Stomach (tissue), 8 donors: ENCODE measurements at regions not wholly inside any gene's neighbourhood (a gene's known extent, or its start where the extent isn't known, plus 50 kb on each side); places are given as distances from the start of the nearest gene placed in this dataset.

Experiments used
- DNase-seq, 2 donors: peaks; one replicate each; pipeline versions ENCODE4 v3.0.0 to v3.0.0-alpha.2; 2013 to 2019
- H3K27ac ChIP-seq, 5 donors: fragments of 200-600 bp in 4 of 5; sonication (generic) in 4 of 5; one replicate each; pipeline ENCODE4 v1.5.1; 2013 to 2019; ENCODE audit warnings: mild to moderate bottlenecking in 1 of 5, moderate library complexity in 1 of 5
- H3K27me3 ChIP-seq, 3 donors: fragments of 200-600 bp; sonication (generic); one replicate each; pipeline ENCODE4 v1.5.1; 2017 to 2019; ENCODE audit warnings: mixed run types in 1 of 3
- H3K36me3 ChIP-seq, 4 donors: fragments of 200-600 bp; sonication (generic); 1 replicate in 3 of 4; 2 replicates in 1 of 4; pipeline ENCODE4 v1.5.1; 2016 to 2019
- H3K4me1 ChIP-seq, 4 donors: fragments of 200-600 bp; sonication (generic); one replicate each; pipeline ENCODE4 v1.5.1; 2016 to 2019
- H3K4me3 ChIP-seq, 4 donors: fragments of 200-600 bp; sonication (generic) in 3 of 4; one replicate each; pipeline ENCODE4 v1.5.1; 2016 to 2019; ENCODE audit warnings: mild to moderate bottlenecking in 1 of 4
- H3K9me3 ChIP-seq, 4 donors: fragments of 200-600 bp; sonication (generic); one replicate each; pipeline ENCODE4 v1.5.1; 2016 to 2019
- EP300 ChIP-seq: sonication (generic); formaldehyde crosslinking; IDR thresholded peaks from one replicate; pipeline ENCODE4 v1.6.1; 2017; ENCODE audit warnings: antibody characterized with exemption
- POLR2A ChIP-seq, 4 donors: fragments of 450-650 bp; IDR thresholded peaks; one replicate each; pipeline ENCODE4 v1.6.1; 2016; ENCODE audit warnings: antibody characterized with exemption in 4 of 4, control low read depth in 2 of 4, mild to moderate bottlenecking in 1 of 4, moderate library complexity in 1 of 4
- POLR2AphosphoS5 ChIP-seq, 3 donors: sonication (generic); formaldehyde crosslinking; IDR thresholded peaks; one replicate each; pipeline ENCODE4 v1.6.1; 2016; ENCODE audit warnings: antibody characterized with exemption in 3 of 3
- WGBS, 5 donors: extraction: QIAGEN DNeasy Blood & Tissue Kit in 3 of 5; methylation state at CpG; one replicate each; pipeline versions ENCODE4 v1.1.5 to v1.1.7; 2013 to 2018; 5-methylcytosine and 5-hydroxymethylcytosine counted together
- intact Hi-C: fragments of 100-400 bp; cut with DNase I; formaldehyde crosslinking; loops from one replicate; pipeline ENCODE4 v1.15.1; 2023; ENCODE audit warnings: low total_unique reads
- TF ChIP-seq, protein P1 (sequence below), 7 experiments: fragments of 450-650 bp in 4 of 7; fragments of 200-600 bp in 3 of 7; sonication (generic) in 3 of 7; IDR thresholded peaks; one replicate each; pipeline ENCODE4 v1.5.1; 2016 to 2019; ENCODE audit warnings: antibody characterized with exemption in 7 of 7, control low read depth in 2 of 7, mild to moderate bottlenecking in 1 of 7
- donor health status: healthy with polysubstance abuse.
- donor health status: Bipolar disorder and iron deficiency.
- donor health status: healthy.

DNA sequence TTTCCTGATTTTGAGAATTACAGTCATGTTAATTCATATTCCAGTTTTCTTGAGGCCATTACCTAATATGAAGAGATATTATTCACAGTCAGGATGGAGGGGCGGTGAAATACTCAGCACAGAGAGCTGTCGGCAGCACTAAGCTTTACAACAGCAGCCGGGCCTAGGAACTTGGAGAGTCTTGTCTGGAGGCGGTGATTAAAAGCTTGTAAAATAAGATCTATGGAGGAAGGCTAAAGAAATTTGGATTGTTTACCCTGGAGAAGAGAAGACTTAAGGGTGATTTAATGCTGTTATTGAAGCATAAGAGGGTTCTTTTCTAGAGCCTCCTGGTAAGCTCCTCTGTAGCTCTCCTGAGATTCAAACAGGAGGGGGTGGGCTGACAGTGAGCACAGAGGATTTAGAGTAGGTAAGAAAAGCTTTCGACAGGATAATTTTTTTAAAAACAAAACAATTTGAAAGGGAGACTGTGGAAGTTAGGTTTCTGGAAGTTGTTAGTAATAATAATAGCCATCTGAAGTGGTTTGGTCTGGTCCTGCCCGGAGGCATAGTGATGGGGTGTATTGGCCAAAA, 406.3 kb upstream of the ADAMTSL1 start:
- no peaks in the 10 kb centered on the region for H3K27me3 ChIP-seq
- no peak for DNase-seq
- 70 to 95% (median 86%) methylated on average over 6 of the region's 6 CpGs for WGBS, 5 donors
- H3K27ac ChIP-seq: no peak overlapping the region
- intact Hi-C loops: no loop called here
- no peaks in the 10 kb centered on the region for H3K36me3 ChIP-seq
- no peak for TF ChIP-seq POLR2AphosphoS5 (IDR thresholded peaks at IDR 0.05)
- TF ChIP-seq EP300: no peak
- no peak for TF ChIP-seq POLR2A (IDR thresholded peaks at IDR 0.05)
- TF ChIP-seq, protein P1, sequence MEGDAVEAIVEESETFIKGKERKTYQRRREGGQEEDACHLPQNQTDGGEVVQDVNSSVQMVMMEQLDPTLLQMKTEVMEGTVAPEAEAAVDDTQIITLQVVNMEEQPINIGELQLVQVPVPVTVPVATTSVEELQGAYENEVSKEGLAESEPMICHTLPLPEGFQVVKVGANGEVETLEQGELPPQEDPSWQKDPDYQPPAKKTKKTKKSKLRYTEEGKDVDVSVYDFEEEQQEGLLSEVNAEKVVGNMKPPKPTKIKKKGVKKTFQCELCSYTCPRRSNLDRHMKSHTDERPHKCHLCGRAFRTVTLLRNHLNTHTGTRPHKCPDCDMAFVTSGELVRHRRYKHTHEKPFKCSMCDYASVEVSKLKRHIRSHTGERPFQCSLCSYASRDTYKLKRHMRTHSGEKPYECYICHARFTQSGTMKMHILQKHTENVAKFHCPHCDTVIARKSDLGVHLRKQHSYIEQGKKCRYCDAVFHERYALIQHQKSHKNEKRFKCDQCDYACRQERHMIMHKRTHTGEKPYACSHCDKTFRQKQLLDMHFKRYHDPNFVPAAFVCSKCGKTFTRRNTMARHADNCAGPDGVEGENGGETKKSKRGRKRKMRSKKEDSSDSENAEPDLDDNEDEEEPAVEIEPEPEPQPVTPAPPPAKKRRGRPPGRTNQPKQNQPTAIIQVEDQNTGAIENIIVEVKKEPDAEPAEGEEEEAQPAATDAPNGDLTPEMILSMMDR (IDR thresholded peaks at IDR 0.05): no peak
- no peak overlapping the region for H3K4me3 ChIP-seq
- H3K9me3 ChIP-seq: no peaks in the 10 kb centered on the region
- no peaks in the 10 kb centered on the region for H3K4me1 ChIP-seq

DNA sequence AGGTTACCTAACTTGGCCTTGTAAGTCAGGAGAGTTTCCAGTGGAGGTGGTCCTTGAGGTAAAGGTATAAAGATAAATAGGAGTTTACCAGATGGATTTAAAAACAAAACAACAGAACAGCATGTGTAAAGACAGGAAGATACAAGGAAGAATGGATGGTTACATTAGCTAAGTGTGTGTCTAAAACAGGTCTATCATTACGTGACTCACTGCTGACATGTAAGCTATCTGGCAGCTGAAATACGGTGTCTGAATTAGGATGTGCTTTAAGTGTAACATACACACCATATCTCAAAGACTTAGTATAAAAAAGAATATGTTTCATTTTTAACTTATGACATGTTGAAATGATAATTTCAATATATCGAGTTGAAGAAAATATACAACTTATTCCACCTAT, 405.1 kb upstream of the ADAMTSL1 start:
- intact Hi-C loops: no loop called here
- Histone ChIP-seq H3K9me3 (no peaks in the 10 kb centered on the region), H3K36me3 (no peaks in the 10 kb centered on the region), H3K27ac (no peak overlapping the region), H3K4me1 (no peaks in the 10 kb centered on the region), H3K4me3 (no peak overlapping the region), H3K27me3 (no peaks in the 10 kb centered on the region)
- whole genome bisulfite sequencing, 5 donors: 88 to 92% (median 90%) methylated on average over 3 of the region's 3 CpGs
- no peak for DNase-seq
- TF ChIP-seq, protein P1 (IDR thresholded peaks at IDR 0.05): no peak
- TF ChIP-seq POLR2AphosphoS5 (IDR thresholded peaks at IDR 0.05) (no peak), EP300 (no peak), POLR2A (IDR thresholded peaks at IDR 0.05) (no peak)

DNA sequence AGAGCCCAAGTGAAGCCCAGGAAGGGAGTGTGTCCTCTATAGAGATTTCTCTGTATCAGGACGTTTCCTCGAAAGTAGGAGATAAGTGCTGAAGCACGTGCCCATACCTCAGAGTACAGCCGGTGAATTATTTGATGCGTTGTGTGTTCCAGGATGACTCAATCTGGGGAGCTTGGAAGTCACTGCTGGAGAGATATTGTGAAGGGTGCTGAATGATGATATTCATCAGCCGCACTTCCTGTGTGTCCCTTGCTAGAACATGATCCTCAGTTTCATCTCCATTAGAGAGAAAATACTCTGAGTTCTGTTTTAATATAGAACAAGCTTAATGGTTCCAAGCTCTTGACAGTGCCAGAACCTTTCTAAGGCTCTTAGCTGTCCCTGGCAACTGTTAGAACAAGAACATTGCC, 402.3 kb upstream of the ADAMTSL1 start:
- 62 to 89% (median 75%) methylated on average over 6 of the region's 6 CpGs for WGBS, 5 donors
- DNase-seq: no peak

DNA sequence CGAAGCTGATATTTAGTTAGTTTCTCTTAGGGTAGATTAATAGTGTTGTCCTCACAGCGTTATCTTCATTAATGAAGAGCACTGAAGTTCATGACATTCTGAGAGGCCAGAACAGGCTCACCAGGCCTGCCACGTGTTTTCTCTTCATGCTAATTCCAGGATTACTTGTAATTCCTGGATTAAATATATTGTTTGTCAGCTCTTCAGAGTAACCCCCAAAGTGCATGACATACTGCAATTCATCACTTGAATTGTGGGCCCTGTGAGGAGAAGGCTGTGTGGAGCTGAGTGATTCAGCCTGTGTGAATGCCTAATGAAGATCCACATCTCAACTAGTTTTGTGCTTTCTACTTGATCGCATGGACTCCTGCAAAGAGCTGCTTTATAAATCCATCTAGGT, 401.0 kb upstream of the ADAMTSL1 start:
- DNase-seq: no peak
- Histone ChIP-seq H3K36me3 (no peaks in the 10 kb centered on the region), H3K9me3 (no peaks in the 10 kb centered on the region), H3K27ac (no peak overlapping the region), H3K4me3 (no peak overlapping the region), H3K4me1 (no peaks in the 10 kb centered on the region), H3K27me3 (no peaks in the 10 kb centered on the region)
- TF ChIP-seq POLR2AphosphoS5 (IDR thresholded peaks at IDR 0.05) (no peak), EP300 (no peak), POLR2A (IDR thresholded peaks at IDR 0.05) (no peak)
- TF ChIP-seq, protein P1 (IDR thresholded peaks at IDR 0.05): no peak
- intact Hi-C loops: no loop called here
- 73 to 79% (median 73%) methylated on average over 4 of the region's 4 CpGs for WGBS, 5 donors

More for the DNA sequence above, 402.3 kb upstream of the ADAMTSL1 start:
- TF ChIP-seq POLR2AphosphoS5 (IDR thresholded peaks at IDR 0.05): no peak
- TF ChIP-seq POLR2A (IDR thresholded peaks at IDR 0.05): no peak
- no peak for TF ChIP-seq EP300
- TF ChIP-seq, protein P1 (IDR thresholded peaks at IDR 0.05): no peak
- Histone ChIP-seq H3K27me3 (no peaks in the 10 kb centered on the region), H3K9me3 (no peaks in the 10 kb centered on the region), H3K4me3 (no peak overlapping the region), H3K36me3 (no peaks in the 10 kb centered on the region), H3K4me1 (no peaks in the 10 kb centered on the region), H3K27ac (no peak overlapping the region)
- intact Hi-C loops: no loop called here
